ENCODE measurements at regions not wholly inside any gene's neighbourhood (a gene's known extent, or its start where the extent isn't known, plus 50 kb on each side); places are given as distances from the start of the nearest gene placed in this dataset.
"Not testable (repeated sequence)": the region's sequence is repeated elsewhere in the genome, so short reads cannot be mapped to it uniquely, and the experiment has no call there.

DNA sequence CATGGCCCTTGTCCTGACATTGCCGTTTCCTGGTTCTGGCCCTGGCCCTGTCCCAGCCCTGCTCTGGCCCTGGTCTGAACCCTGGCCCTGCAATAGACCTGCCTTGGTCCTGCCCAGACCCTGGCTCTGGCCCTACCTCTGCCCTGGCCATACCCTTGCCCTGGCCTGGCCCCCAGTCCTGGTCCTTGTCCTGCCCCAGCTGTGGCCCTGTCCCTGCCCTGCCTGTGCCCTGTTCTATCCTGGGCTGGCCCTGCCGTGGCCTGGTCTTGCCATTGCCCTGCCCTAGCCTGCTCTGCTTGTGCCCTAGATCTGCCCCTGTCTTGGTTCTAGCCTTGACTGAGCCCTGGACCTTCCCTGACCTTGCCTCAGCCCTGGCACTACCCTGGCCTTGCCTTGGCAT is 1560.1 kb downstream of the RPIA start:
- not testable (repeated sequence) for TF ChIP-seq ZNF274 (IDR thresholded peaks at IDR 0.05; ENCODE audit: low read depth, low read length); YY1 (IDR thresholded peaks at IDR 0.05; ENCODE audit: insufficient read depth, insufficient read length); SUZ12 (IDR thresholded peaks at IDR 0.05; ENCODE audit: extremely low read depth, insufficient read depth, insufficient read length)

Measured in NT2/D1 (cell line).